ENCODE measurements at regions not wholly inside any gene's neighbourhood (a gene's known extent, or its start where the extent isn't known, plus 50 kb on each side); places are given as distances from the start of the nearest gene placed in this dataset.

- TF ChIP-seq CTCF (IDR thresholded peaks at IDR 0.05): no peak
- TF ChIP-seq POLR2A (IDR thresholded peaks at IDR 0.05): no peak
These were observed 181.3 kb downstream of the LIG4 start for GRCh38 chr13:108033800-108034707.
